KG1 (cell line): ENCODE measurements at regions not wholly inside any gene's neighbourhood (a gene's known extent, or its start where the extent isn't known, plus 50 kb on each side); places are given as distances from the start of the nearest gene placed in this dataset.

Experiments
- DNase-seq: peaks from one replicate; lab custom pipeline; 2025; lab: John Stamatoyannopoulos, UW

DNA sequence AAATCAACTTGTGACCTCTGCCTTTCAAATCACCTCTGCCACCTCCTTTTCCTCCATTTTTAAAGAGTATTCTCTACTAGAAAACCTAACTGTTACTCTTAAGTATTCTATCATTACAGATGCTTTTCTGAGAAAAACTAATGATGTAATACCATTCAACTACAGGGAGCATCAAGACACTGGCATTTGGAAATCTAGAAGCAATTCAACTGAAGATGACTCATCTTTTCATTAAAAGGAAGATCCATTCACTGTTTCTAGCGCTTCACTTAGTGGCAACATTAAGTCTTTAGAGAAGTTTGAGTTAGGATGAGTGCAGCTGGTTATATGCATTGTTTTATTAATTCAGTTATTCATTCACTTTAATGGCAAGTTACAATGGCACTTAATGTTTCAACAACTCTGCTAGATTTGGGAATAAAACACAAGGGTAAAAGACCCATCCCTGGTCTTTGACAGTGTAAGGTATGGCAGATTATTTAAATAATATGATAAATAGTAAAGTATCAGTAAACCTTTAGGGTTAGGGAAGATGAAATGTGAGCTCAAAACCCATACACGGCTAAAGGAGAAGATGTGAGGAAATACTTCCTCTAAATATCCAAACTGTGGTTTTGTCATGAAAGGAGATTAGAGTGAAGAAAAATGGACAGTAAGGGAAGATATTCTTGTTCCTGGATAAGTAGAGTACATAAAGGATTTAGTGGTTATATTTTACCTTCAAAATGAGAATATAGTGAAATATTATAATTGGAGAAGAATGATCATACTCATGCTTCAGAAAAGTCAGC, 61.7 kb downstream of the KCNJ2 start:
- DNase-seq, result no peak

DNA sequence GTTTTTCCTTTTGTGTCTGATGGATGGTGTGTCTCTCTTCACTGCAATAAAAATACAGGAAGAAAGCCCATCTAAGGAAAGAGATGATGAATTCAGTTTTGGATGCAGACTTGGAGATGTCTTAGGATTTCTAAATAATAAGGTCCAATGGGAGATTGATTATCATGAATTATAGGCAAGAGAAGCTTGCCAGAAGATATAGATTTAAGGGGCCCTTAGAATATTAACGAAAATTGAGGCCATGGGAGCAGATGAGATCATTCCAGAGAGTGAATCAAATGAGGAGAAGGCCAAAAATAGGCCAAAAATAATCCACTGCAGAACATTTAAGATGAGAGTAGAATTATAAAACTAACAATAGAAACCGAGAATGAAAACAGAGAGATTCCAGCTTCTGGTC, 63.1 kb downstream of the KCNJ2 start:
- DNase-seq, result no peak

DNA sequence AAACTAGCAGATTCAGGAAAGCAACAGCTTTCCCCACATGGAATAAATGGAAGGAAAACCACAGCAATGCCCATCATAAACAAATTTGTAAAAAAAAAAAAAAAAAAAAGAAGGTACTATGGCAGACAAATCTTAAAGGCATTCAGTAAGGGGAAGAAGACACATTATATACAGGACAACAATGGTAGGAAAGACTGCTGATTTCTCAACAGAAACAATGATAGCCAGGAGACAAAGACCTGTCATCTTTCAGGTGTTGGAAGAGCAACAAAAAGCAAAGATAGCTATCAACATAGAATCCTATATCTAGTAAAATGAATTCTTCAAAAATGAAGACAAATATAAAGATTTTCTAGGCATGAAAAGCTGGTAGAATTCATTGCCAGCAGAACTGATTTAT, 65.9 kb downstream of the KCNJ2 start:
- DNase-seq, result no peak

GRCh38 chr17:70238228-70238627, 68.9 kb downstream of the KCNJ2 start:
- no peak for DNase-seq

GRCh38 chr17:70238646-70239045, 69.3 kb downstream of the KCNJ2 start:
- no peak for DNase-seq

- DNase-seq, result no peak
Observed at GRCh38 chr17:70239391-70239826, 70.1 kb downstream of the KCNJ2 start.

DNA sequence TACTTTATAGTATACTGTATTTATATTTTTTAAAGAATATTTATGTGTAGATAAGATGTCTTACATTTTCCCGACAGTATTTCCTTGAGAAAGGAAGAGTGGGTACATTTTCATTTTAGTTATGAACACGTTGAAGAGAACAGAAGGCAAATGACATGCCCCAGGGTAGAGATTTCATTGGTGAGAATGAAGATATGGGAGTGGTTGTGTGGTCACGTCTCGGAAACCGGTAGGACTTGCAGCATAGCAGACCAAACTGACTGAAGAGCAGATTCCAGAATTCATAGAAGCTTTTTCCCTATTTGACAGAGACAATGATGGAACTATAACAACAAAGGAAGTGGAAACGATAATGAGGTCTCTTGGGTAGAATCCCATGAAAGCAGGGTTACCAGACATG, 71.7 kb downstream of the KCNJ2 start:
- no peak for DNase-seq

DNA sequence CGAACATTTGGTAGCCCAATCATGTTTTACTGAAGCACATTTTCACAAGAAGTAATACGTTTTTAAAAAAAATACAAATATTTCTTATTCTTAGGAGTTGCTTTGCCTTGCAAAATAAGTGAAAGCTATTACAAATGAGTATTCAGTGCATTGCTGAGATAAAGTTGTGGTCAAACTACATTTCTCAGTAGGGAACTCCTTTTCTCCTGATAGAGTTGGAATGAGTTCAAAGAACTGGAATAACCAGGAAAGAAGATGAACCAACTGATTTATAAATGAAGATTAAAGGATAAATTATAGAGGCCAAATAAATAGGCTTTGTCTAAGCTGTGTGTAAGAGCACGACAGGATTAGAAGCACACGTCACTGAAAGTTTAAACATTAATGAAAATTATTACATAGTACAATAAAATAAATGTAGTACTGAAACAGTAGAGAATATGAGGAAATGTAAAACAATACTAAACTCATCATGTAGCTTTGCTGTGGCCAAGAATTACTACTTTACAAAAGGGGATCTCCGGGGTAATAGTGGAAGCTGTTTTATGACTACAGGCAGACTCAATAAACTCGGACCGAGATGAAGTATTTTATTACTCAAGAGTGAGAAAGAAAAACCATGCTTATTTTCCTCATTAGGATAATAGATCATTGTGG, 73.6 kb downstream of the KCNJ2 start:
- DNase-seq, result no peak

- DNase-seq, result no peak
Observed at GRCh38 chr17:70251706-70252105, 82.4 kb downstream of the KCNJ2 start.

GRCh38 chr17:70254735-70255460, 85.6 kb downstream of the KCNJ2 start:
- DNase-seq, result no peak

GRCh38 chr17:70256751-70257150, 87.4 kb downstream of the KCNJ2 start:
- no peak for DNase-seq

DNA sequence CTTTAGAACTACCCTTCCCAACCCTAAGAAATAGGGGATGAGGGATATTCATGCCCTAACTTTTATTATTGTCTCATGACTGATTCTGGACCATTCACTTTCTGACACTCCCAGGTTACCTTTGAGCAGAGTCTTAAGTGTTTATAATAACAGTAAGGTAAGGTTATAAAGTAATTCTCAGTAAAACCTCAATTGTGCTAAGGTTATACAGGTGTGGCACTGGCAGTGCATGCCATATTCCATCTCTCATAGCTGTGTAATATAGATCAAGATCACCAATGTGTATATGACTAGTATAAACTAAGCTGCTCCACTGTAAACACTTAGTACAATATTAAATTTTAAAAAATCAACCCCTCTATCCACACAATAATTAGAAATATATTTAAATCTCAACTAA, 89.1 kb downstream of the KCNJ2 start:
- DNase-seq, result no peak

DNA sequence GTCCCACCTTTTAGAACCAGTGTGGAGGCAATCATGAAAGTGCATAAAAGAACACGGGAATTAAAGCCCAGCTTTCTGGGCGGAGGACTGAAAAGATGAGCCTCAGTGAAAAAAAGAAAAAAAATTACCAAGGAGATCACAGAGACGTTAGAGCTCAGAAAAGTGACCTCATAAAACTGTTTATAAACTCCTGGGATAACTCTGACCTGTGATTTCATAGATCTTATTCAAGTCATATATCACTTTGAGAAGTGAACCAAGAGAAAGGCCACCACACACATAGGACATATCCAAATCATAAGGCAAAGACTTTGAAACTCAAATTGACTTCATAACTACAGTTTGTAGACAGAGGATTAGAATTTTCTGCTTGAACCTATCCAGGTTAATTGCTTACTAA, 90.1 kb downstream of the KCNJ2 start:
- DNase-seq, result no peak

GRCh38 chr17:70261170-70261569, 91.8 kb downstream of the KCNJ2 start:
- DNase-seq, result no peak

- no peak for DNase-seq
Observed at GRCh38 chr17:70265471-70265870, 96.1 kb downstream of the KCNJ2 start.

DNA sequence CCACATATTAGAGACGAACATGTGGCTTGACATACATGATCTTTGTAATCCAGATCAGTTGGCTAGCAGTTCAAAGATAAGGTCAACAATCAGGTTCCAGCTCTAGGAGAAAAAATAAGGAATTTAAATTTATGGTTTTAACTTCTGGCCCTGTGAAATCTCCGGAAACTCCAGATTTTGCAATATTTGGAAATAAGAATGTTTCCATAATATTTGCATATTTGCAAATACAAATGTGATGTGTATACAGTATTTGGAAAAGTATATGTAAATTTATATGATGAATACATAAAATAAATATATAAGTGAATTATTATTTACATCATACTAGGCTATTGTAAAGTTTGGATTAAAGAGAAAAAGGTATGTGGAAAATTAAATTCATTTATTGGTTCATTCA, 97.1 kb downstream of the KCNJ2 start:
- no peak for DNase-seq

DNA sequence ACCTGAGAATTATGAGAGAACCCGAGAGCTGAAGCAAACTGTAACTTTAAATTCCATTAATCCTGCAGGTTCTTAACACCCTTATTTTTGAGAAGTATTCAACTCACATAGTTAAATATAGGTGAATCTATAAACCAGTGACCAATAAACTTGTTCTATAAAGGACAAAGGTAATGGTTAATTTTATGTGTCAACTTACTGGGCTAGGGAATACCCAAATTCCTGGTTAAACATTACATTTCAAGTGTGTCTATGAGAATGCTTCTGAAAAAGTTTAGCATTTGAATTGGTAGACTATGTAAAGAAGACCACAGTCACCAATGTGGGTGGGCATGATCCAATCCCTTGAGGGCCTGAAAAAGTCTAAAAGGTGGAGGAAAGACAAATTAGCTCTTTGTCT, 99.1 kb downstream of the KCNJ2 start:
- no peak for DNase-seq

DNA sequence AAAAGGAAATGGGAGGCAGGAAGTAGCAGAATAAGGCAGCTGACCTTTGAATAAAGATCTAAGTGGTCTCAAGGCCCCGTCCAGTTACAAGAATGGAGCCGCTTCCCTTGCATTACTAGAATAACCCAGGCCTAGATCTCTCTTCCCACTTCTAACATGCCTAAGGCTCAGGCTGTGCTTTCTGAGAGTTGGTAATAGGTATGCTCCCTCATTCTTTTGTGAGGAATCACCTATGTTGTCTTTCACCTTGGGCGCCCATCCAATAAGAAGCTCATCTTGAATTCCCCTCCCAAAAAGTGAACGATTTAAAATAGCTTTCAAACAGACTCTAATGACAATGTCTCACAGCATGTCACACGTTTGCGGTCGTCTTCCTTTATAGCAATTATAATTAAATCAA, 101.2 kb downstream of the KCNJ2 start:
- no peak for DNase-seq

DNA sequence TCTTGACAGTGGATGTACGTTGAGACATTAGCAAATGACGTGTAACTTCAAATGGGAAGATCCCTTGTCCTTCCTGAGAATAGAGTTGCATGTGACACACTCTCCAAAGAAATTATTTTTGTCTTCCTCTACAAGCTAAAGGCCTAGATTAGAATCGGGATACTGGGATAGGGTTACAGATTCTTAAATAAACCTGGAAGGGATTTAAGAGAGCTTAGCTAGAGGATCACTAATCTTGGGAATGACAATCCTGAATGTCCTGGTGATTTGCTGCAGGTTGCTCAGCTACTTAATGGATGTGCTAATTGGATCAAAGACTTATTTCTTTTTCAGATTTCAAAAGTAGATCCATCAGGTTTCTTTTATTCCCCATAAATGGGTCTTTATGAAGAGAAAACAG, 101.9 kb downstream of the KCNJ2 start:
- no peak for DNase-seq

GRCh38 chr17:70271672-70272071, 102.3 kb downstream of the KCNJ2 start:
- no peak for DNase-seq

DNA sequence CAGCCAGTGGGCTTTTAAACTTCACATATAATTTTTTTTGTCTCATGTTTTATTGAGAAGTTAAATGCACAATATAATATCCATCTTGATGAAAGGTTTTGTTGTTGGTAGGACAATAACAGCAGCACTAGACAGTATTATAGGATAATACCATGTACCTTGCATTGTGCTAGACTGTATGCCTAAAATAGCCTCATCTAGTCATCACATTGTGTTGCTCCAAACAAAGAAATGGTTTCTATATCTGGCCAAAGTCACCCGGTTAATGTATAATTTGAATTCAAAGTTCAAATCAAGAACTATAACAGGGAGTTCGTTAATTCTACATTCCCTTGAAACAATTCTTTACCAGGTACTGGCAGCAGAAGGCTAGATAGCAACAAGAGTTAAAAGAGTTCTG, 104.9 kb downstream of the KCNJ2 start:
- DNase-seq, result no peak

GRCh38 chr17:70276906-70277305, 107.6 kb downstream of the KCNJ2 start:
- no peak for DNase-seq

DNA sequence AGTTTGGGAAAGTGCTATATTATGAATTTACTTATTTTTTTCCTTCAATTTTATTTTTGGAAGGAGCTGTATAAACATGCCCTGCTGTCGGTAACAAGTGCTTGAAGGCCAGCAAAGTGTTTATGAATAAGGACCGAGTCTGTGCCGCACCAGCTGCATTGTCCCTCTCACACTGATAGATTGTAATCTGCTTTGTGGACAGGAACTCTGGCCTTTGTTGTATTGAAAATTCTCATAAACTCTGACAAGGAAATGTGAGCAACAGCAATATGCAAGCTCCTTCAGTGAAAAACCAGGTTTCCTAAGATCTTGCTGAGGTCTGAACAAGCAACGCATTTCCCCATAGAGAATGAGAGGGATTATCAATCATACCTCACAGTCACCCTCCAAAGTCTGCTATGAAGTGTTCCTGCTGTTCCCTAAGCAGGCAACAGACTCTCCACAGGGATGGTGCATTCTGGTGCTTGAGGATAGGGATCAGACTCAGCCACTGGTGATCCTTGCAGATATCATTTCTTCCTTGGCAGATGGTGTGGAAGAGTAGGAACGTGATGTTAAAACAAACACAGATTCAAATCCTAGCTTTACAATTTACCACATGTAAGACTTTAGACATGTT, 109.6 kb downstream of the KCNJ2 start:
- DNase-seq, result no peak
